ENCODE measurements at regions not wholly inside any gene's neighbourhood (a gene's known extent, or its start where the extent isn't known, plus 50 kb on each side); places are given as distances from the start of the nearest gene placed in this dataset.

- ATAC-seq (peak in 1 of 3 donors; percentile 1), DNase-seq (peak in 1 of 2 donors; percentile 7)
- Mint-ChIP-seq H3K36me3 (no peaks in the 10 kb centered on the region), H3K27ac (peak overlapping the region; percentile 1 to 84), H3K4me1 (peaks cover 5 to 13% of the 10 kb centered on the region in 2 donors), H3K27me3 (ENCODE audit: low read depth in 2 of 2) (peaks cover 6 to 13% of the 10 kb centered on the region in 2 donors), H3K4me3 (no peak overlapping the region), H3K9me3 (peaks cover 8 to 10% of the 10 kb centered on the region in 2 donors)
- Histone ChIP-seq H3K36me3 (ENCODE audit: control insufficient read depth, insufficient read depth, low read length) (no peaks in the 10 kb centered on the region), H3K27ac (ENCODE audit: low read length) (no peak overlapping the region), H3K4me1 (ENCODE audit: control insufficient read depth, insufficient read depth, low read length) (no peaks in the 10 kb centered on the region), H3K27me3 (ENCODE audit: control insufficient read depth, insufficient read depth, low read length) (no peaks in the 10 kb centered on the region), H3K4me3 (ENCODE audit: low read length) (no peak overlapping the region), H3K9me3 (ENCODE audit: control insufficient read depth, insufficient read depth, low read length) (no peaks in the 10 kb centered on the region)
- intact Hi-C loops (cut with micrococcal nuclease): no loop called here
- no peak for TF ChIP-seq CTCF (IDR thresholded peaks at IDR 0.05)
- WGBS (ENCODE audit: insufficient coverage): 89% methylated on average over 21 of the region's 21 CpGs
Measured at GRCh38 chr22:48957311-48957986, 870.2 kb downstream of the BRD1 start.

- Mint-ChIP-seq H3K9me3 (peaks cover 8 to 10% of the 10 kb centered on the region in 2 donors), H3K36me3 (no peaks in the 10 kb centered on the region), H3K27ac (no peak overlapping the region), H3K27me3 (ENCODE audit: low read depth in 2 of 2) (peaks cover 0 to 5% of the 10 kb centered on the region in 2 donors), H3K4me3 (no peak overlapping the region), H3K4me1 (peaks cover 5 to 13% of the 10 kb centered on the region in 2 donors)
- ATAC-seq (peak in 1 of 3 donors; percentile 12), DNase-seq (peak in 1 of 2 donors; percentile 10)
- Histone ChIP-seq H3K27ac (ENCODE audit: low read length) (no peak overlapping the region), H3K9me3 (ENCODE audit: control insufficient read depth, insufficient read depth, low read length) (no peaks in the 10 kb centered on the region), H3K4me3 (ENCODE audit: low read length) (no peak overlapping the region), H3K36me3 (ENCODE audit: control insufficient read depth, insufficient read depth, low read length) (no peaks in the 10 kb centered on the region), H3K27me3 (ENCODE audit: control insufficient read depth, insufficient read depth, low read length) (no peaks in the 10 kb centered on the region), H3K4me1 (ENCODE audit: control insufficient read depth, insufficient read depth, low read length) (no peaks in the 10 kb centered on the region)
- intact Hi-C loops (cut with micrococcal nuclease): no loop called here
- WGBS (ENCODE audit: insufficient coverage): 92% methylated on average over 36 of the region's 36 CpGs
- TF ChIP-seq CTCF (IDR thresholded peaks at IDR 0.05): no peak
Measured at GRCh38 chr22:48955351-48956311, 872.0 kb downstream of the BRD1 start.

- Mint-ChIP-seq H3K9me3 (peaks cover 8 to 10% of the 10 kb centered on the region in 2 donors), H3K27ac (no peak overlapping the region), H3K36me3 (no peaks in the 10 kb centered on the region), H3K4me3 (no peak overlapping the region), H3K27me3 (ENCODE audit: low read depth in 2 of 2) (no peaks in the 10 kb centered on the region), H3K4me1 (peaks cover 5 to 13% of the 10 kb centered on the region in 2 donors)
- peak in 1 of 2 donors; percentile 8 for DNase-seq
- Histone ChIP-seq H3K4me3 (ENCODE audit: low read length) (no peak overlapping the region), H3K9me3 (ENCODE audit: control insufficient read depth, insufficient read depth, low read length) (no peaks in the 10 kb centered on the region), H3K4me1 (ENCODE audit: control insufficient read depth, insufficient read depth, low read length) (no peaks in the 10 kb centered on the region), H3K27me3 (ENCODE audit: control insufficient read depth, insufficient read depth, low read length) (no peaks in the 10 kb centered on the region), H3K27ac (ENCODE audit: low read length) (no peak overlapping the region), H3K36me3 (ENCODE audit: control insufficient read depth, insufficient read depth, low read length) (no peaks in the 10 kb centered on the region)
- no peak for ATAC-seq
- WGBS (ENCODE audit: insufficient coverage): 76% methylated on average over 16 of the region's 16 CpGs
- TF ChIP-seq CTCF (IDR thresholded peaks at IDR 0.05): no peak
- intact Hi-C loops (cut with micrococcal nuclease): no loop called here
Measured at GRCh38 chr22:48954781-48955311, 872.8 kb downstream of the BRD1 start.
